Prostate gland (tissue), 2 donors: ENCODE measurements at regions not wholly inside any gene's neighbourhood (a gene's known extent, or its start where the extent isn't known, plus 50 kb on each side); places are given as distances from the start of the nearest gene placed in this dataset.

Source experiments
- DNase-seq: peaks from one replicate; pipeline ENCODE4 v3.0.0-alpha.2; 2019; ENCODE audit warnings: low spot score
- H3K27ac ChIP-seq, 2 donors: fragments of 200-600 bp; sonication (generic); 2 replicates each; pipeline ENCODE4 v1.5.1; 2017 to 2019
- H3K27me3 ChIP-seq: fragments of 200-600 bp; sonication (generic); replicated peaks from 2 replicates; pipeline ENCODE4 v1.5.1; 2019; ENCODE audit not compliant: insufficient read depth
- H3K36me3 ChIP-seq, 2 donors: fragments of 200-600 bp; sonication (generic); 1 replicate in 1 of 2; 2 replicates in 1 of 2; pipeline versions ENCODE4 v1.5.1 to v1.8.1; 2017 to 2019
- H3K4me1 ChIP-seq: fragments of 200-600 bp; sonication (generic); replicated peaks from 2 replicates; pipeline ENCODE4 v1.5.1; 2019
- H3K4me3 ChIP-seq, 2 donors: fragments of 200-600 bp; sonication (generic); 2 replicates each; pipeline ENCODE4 v1.5.1; 2017 to 2019
- H3K9me3 ChIP-seq: fragments of 200-600 bp; sonication (generic); 2 replicates; pipeline ENCODE4 v1.5.1; 2017
- CTCF ChIP-seq, 4 experiments: fragments of 200-600 bp in 2 of 4; fragments of 450-650 bp in 2 of 4; sonication (generic) in 2 of 4; IDR thresholded peaks; 1 replicate in 3 of 4; 2 replicates in 1 of 4; pipeline ENCODE4 v1.5.1; 2016 to 2019; ENCODE audit warnings: antibody characterized with exemption in 4 of 4, mild to moderate bottlenecking in 2 of 4, moderate library complexity in 2 of 4
- POLR2A ChIP-seq: fragments of 450-650 bp; IDR thresholded peaks from one replicate; pipeline ENCODE4 v1.6.1; 2016; ENCODE audit warnings: antibody characterized with exemption, mild to moderate bottlenecking
- POLR2AphosphoS5 ChIP-seq: sonication (generic); formaldehyde crosslinking; IDR thresholded peaks from one replicate; pipeline ENCODE4 v1.6.1; 2017; ENCODE audit warnings: antibody characterized with exemption
- whole genome bisulfite sequencing: methylation state at CpG from one replicate; pipeline ENCODE4 v1.1.5; 2018; 5-methylcytosine and 5-hydroxymethylcytosine counted together
- intact Hi-C: fragments of 100-400 bp; cut with DNase I; formaldehyde crosslinking; loops from one replicate; pipeline ENCODE4 v1.14.2; 2022

GRCh38 chr22:47389201-47389600, 626.8 kb downstream of the TBC1D22A start:
- H3K27me3 ChIP-seq = peaks cover 1% of the 10 kb centered on the region
- intact Hi-C loops = no loop called here
- H3K4me3 ChIP-seq = no peak overlapping the region
- TF ChIP-seq POLR2AphosphoS5 (no peak), POLR2A (no peak), CTCF (IDR thresholded peaks at IDR 0.05) (no peak)
- no peaks in the 10 kb centered on the region for H3K9me3 ChIP-seq
- no peak for DNase-seq
- H3K27ac ChIP-seq = no peak overlapping the region
- H3K4me1 ChIP-seq = no peaks in the 10 kb centered on the region
- 80% methylated on average over 11 of the region's 11 CpGs for WGBS
- H3K36me3 ChIP-seq = no peaks in the 10 kb centered on the region

- 52% methylated on average over 5 of the region's 5 CpGs for WGBS
- DNase-seq = no peak
- no peak overlapping the region for H3K4me3 ChIP-seq
- H3K9me3 ChIP-seq = no peaks in the 10 kb centered on the region
- H3K4me1 ChIP-seq = no peaks in the 10 kb centered on the region
- H3K27ac ChIP-seq = no peak overlapping the region
- H3K36me3 ChIP-seq = no peaks in the 10 kb centered on the region
- intact Hi-C loops = no loop called here
- H3K27me3 ChIP-seq = peaks cover 1% of the 10 kb centered on the region
- TF ChIP-seq CTCF (IDR thresholded peaks at IDR 0.05) = no peak
- no peak for TF ChIP-seq POLR2A
- TF ChIP-seq POLR2AphosphoS5 = no peak
Observed at GRCh38 chr22:47388778-47389177, 626.3 kb downstream of the TBC1D22A start.

- Histone ChIP-seq H3K27me3 (peaks cover 1% of the 10 kb centered on the region), H3K27ac (no peak overlapping the region), H3K36me3 (no peaks in the 10 kb centered on the region), H3K4me3 (no peak overlapping the region), H3K9me3 (no peaks in the 10 kb centered on the region), H3K4me1 (no peaks in the 10 kb centered on the region)
- no peak for TF ChIP-seq POLR2AphosphoS5
- no peak for TF ChIP-seq CTCF (IDR thresholded peaks at IDR 0.05)
- TF ChIP-seq POLR2A = no peak
- DNase-seq = no peak
- intact Hi-C loops = no loop called here
- WGBS = 71% methylated on average over 7 of the region's 7 CpGs
Observed at GRCh38 chr22:47388331-47388730, 625.9 kb downstream of the TBC1D22A start.

GRCh38 chr22:47386812-47387510, 624.5 kb downstream of the TBC1D22A start:
- WGBS = 82% methylated on average over 20 of the region's 20 CpGs
- H3K9me3 ChIP-seq = no peaks in the 10 kb centered on the region

More at GRCh38 chr22:47386812-47387510, 624.5 kb downstream of the TBC1D22A start:
- TF ChIP-seq CTCF (IDR thresholded peaks at IDR 0.05) (no peak), POLR2AphosphoS5 (no peak)
- H3K36me3 ChIP-seq = no peaks in the 10 kb centered on the region
- no peak for DNase-seq
- intact Hi-C loops = no loop called here
- no peaks in the 10 kb centered on the region for H3K4me1 ChIP-seq
- H3K4me3 ChIP-seq = no peak overlapping the region
- H3K27ac ChIP-seq = no peak overlapping the region
- peaks cover 1% of the 10 kb centered on the region for H3K27me3 ChIP-seq
